AG04450 (cell line): ENCODE measurements at regions not wholly inside any gene's neighbourhood (a gene's known extent, or its start where the extent isn't known, plus 50 kb on each side); places are given as distances from the start of the nearest gene placed in this dataset.

ENCODE experiments used
- CTCF ChIA-PET: fragments of 300-600, 350-600 bp; formaldehyde crosslinking; extraction: SDS; loops from one replicate; lab custom pipeline; 2022; ENCODE audit warnings: antibody characterized with exemption, inconsistent platforms; lab: Charles Lee
- POLR2A ChIA-PET: fragments of 350-600 bp; formaldehyde crosslinking; extraction: SDS; loops from one replicate; lab custom pipeline; 2021; ENCODE audit warnings: antibody characterized with exemption, inconsistent platforms; lab: Yijun Ruan, JAX
- DNase-seq: peaks from one replicate; pipeline ENCODE4 v3.0.0-alpha.2; 2011; ENCODE audit warnings: low read depth, low spot score
- H3K27ac ChIP-seq: one replicate; pipeline ENCODE4 v1.5.1; 2012; ENCODE audit warnings: low read depth, low read length, control low read depth
- H3K27me3 ChIP-seq: one replicate; pipeline ENCODE4 v1.6.0; 2012; ENCODE audit warnings: low read length; ENCODE audit not compliant: control insufficient read depth, insufficient read depth
- H3K4me3 ChIP-seq: 2 replicates; pipeline ENCODE4 v1.5.1; 2011; ENCODE audit warnings: mild to moderate bottlenecking, low read depth, low read length, control low read depth
- H3K9me3 ChIP-seq: 2 replicates; pipeline ENCODE4 v1.5.1; 2012; ENCODE audit warnings: low read length; ENCODE audit not compliant: control insufficient read depth, insufficient read depth
- CTCF ChIP-seq: IDR thresholded peaks from 2 replicates; pipeline ENCODE4 v1.5.1; 2011; ENCODE audit warnings: low read depth, low read length, control low read depth, inconsistent platforms

GRCh38 chr3:72301779-72302178 lies 516.8 kb upstream of the PROK2 start:
- Histone ChIP-seq H3K27ac (no peak overlapping the region), H3K9me3 (peaks cover 3% of the 10 kb centered on the region; the same call in 1 of the 2 replicates), H3K27me3 (peaks cover 5% of the 10 kb centered on the region), H3K4me3 (no peak overlapping the region)
- DNase-seq: no peak
- POLR2A ChIA-PET: no interaction called here
- CTCF ChIA-PET: no interaction called here
- TF ChIP-seq CTCF: no peak

GRCh38 chr3:72300621-72301020 lies 515.7 kb upstream of the PROK2 start:
- ChIA-PET POLR2A (no interaction called here), CTCF (no interaction called here)
- no peak overlapping the region for H3K4me3 ChIP-seq
- TF ChIP-seq CTCF: no peak
- peaks cover 5% of the 10 kb centered on the region for H3K27me3 ChIP-seq
- H3K27ac ChIP-seq: no peak overlapping the region
- DNase-seq: no peak
- peaks cover 3% of the 10 kb centered on the region; the same call in 1 of the 2 replicates for H3K9me3 ChIP-seq

GRCh38 chr3:72299823-72300222 lies 514.9 kb upstream of the PROK2 start:
- POLR2A ChIA-PET: no interaction called here
- Histone ChIP-seq H3K27me3 (peaks cover 3% of the 10 kb centered on the region), H3K9me3 (peaks cover 3% of the 10 kb centered on the region; the same call in 1 of the 2 replicates), H3K4me3 (no peak overlapping the region), H3K27ac (peak overlapping the region; percentile 21)
- no peak for DNase-seq
- TF ChIP-seq CTCF: no peak
- CTCF ChIA-PET: no interaction called here

GRCh38 chr3:72299321-72299802 lies 514.4 kb upstream of the PROK2 start:
- Histone ChIP-seq H3K4me3 (no peak overlapping the region), H3K27me3 (peaks cover 3% of the 10 kb centered on the region), H3K27ac (peak overlapping the region; percentile 21), H3K9me3 (peaks cover 3% of the 10 kb centered on the region; the same call in 1 of the 2 replicates)
- TF ChIP-seq CTCF: no peak
- POLR2A ChIA-PET: no interaction called here
- no peak for DNase-seq
- CTCF ChIA-PET: no interaction called here

- CTCF ChIA-PET: no interaction called here
- no peak for DNase-seq
These were observed 513.5 kb upstream of the PROK2 start for GRCh38 chr3:72298201-72299152.

More at GRCh38 chr3:72298201-72299152, 513.5 kb upstream of the PROK2 start:
- POLR2A ChIA-PET: no interaction called here
- H3K9me3 ChIP-seq: peaks cover 3% of the 10 kb centered on the region; the same call in 1 of the 2 replicates
- no peak overlapping the region for H3K27ac ChIP-seq
- TF ChIP-seq CTCF: no peak
- H3K4me3 ChIP-seq: no peak overlapping the region
- H3K27me3 ChIP-seq: peaks cover under 1% of the 10 kb centered on the region
